ENCODE measurements at regions not wholly inside any gene's neighbourhood (a gene's known extent, or its start where the extent isn't known, plus 50 kb on each side); places are given as distances from the start of the nearest gene placed in this dataset.

- no peak for DNase-seq (ENCODE audit: low spot score)
Observed at GRCh38 chr21:38203229-38203628, 53.6 kb upstream of the KCNJ15 start.

GRCh38 chr21:38205940-38206339 lies 50.9 kb upstream of the KCNJ15 start:
- no peak for DNase-seq (ENCODE audit: low spot score)

- no peak for DNase-seq (ENCODE audit: low spot score)
Observed at GRCh38 chr21:38206646-38207045, 50.1 kb upstream of the KCNJ15 start.

Measured in germinal center (tissue), 1 donor.